Limb (tissue), 2 donors: ENCODE measurements at regions not wholly inside any gene's neighbourhood (a gene's known extent, or its start where the extent isn't known, plus 50 kb on each side); places are given as distances from the start of the nearest gene placed in this dataset.
"Not testable (repeated sequence)": the region's sequence is repeated elsewhere in the genome, so short reads cannot be mapped to it uniquely, and the experiment has no call there.

ENCODE experiments used
- DNase-seq, 2 donors: peaks; one replicate each; pipeline ENCODE4 v3.0.0-alpha.2; 2016; ENCODE audit errors: extremely low spot score in 2 of 2

DNA sequence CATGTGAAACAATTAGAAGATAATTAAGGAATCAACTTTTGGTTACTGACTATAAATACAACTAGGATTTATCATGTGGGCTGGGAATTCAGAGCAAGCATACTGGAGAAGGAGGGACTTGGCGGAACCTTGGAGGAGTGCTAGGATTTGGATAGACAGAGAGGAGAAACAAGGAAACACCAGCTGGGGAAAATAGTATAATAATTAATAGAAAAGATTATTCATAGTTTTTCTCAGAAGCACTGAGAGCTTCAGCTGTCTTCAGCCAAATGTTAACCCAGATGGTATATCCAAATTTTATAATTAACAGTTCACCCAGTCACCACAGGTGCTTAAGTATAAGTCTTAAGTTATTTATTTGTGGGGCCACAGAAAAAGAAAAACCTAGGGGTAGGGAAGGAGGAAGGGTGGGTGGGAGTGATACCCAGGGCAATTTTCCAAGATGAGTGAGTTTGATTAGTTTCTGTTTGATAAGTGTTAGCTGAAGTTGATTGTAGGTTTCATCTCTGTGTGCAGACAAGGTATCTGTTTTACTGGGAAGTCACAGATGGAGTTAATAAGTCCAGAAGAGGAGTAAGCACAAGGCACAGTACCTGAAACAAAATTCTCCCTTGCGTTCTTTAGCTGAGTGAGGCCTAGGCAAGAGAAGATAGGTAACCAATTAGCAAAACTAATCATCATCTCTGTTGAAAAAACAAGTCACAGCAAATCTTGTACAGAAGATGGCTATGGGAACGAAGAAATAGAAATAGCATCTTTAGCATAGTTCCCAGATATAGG, 175.5 kb downstream of the TFAP2B start:
- DNase-seq: no peak

DNA sequence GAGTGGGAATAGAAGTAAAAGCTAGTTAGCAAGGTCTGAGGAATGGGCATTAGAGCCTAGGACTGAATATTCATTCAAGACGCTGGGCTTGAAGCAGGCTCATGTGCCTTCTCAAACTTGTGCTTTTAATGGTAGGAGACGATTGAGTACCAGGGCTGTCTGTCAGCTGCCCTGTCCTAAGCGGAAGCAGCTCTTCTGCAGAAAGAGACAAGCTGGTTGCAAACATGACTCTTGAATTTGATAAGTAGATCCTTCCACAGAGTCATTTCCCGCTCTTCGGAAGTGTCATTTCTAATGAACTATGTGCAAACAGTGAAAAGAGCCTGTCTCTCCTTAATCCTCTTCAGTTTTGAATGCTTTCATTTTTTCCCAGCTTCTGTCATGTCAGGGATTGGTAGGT, 176.4 kb downstream of the TFAP2B start:
- DNase-seq: no peak

DNA sequence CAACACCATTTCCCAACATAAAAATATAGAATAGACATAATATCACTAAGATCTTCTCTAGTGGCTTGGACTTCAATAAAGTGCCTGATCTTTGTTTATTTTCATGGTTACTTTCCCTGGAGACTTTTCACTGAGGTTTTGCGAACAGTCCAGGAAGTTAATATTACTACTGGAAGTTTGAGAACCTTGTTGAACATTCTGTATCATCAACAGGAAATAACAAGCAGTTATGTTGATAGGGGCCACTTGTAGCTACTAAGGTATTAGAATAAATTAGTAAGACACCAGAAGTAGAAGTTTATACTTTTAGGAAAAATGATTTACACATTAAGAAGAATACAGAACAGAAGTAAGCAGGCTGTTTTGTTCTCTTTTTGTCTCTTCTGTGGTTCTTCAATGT, 180.2 kb downstream of the TFAP2B start:
- DNase-seq: no peak

DNA sequence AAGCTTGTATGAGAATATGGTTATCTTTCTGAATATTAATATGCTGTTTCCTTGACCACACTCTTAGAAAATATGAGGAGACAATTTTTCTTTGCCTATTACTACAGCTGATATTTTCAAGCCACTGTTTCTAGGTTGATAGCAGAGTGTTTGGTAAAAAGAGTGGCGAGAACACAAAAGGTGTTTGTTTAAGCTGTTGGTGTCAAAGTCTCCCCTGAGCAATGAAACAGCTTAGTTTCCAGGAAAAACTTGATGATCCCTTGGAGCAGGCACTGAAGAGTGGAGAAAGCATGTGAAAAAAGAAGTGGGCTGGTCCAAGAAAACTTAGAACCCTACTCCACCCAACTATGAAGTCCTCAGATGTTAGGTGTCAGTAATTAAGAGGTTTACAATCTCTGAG, 182.7 kb downstream of the TFAP2B start:
- DNase-seq: no peak

DNA sequence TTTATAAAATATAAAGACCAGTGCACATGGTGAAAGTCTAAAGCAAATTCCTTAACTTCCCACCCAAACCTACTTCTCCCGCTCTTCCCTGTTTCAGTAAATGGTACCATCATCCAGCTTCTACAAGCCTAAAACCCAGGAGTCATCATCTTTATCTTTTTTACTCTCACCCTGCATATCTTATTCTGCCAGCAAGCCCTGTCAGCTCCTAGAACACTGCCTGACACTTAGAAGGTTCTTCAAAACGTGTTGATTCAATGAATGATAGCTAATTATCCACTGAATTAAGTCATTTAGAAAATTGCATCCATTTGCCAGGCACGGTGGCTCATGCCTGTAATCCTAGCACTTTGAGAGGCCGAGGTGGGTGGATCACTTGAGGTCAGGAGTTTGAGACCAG, 185.7 kb downstream of the TFAP2B start:
- no peak for DNase-seq

DNA sequence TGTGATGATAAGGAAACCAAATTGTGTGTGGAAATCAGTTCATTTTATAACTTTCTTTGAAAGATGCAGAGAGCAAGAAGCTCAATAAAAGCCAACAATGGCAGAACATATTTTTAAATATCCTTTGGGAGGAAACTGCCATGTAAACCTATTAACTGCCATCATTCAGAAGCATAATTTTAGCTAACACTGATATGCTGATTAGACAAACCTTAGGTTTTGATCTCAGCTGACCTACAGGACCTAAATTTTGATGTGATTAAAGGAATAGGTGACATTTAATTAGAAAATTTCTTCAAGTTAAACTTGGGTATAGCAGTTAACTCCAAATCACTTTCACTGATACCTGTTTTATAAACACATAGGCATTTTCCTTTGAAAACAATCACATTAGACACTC, 187.1 kb downstream of the TFAP2B start:
- DNase-seq: no peak

DNA sequence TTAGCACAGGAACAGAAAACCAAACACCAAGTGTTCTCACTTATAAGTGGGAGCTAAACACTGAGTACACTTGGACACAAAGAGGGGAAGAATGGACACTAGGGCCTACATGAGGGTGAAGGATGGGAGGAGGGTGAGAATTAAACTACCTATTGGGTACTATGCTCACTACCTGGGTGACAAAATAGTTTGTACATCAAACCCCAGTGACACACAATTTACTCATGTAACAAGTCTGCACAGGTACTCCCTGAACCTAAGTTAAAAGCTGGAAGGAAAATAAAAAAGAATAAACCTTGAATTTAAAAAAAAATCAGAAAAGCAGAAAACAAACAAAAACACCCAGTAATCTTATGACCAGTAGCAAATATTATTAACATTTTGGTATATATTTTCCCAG, 188.6 kb downstream of the TFAP2B start:
- no peak for DNase-seq

DNA sequence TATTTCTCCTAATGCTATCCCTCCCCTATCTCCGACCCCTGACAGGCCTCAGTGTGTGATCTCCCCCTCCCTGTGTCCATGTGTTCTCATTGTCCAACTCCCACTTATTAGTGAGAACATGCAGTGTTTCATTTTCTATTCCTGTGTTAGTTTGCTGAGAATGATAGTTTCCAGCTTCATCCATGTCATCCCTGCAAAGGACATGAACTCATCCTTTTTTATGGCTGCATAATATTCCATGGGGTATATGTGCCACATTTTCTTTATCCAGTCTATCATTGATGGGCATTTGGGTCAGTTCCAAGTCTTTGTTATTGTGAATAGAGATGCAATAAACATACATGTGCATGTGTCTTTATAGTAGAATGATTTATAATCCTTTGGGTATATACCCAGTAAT, 190.0 kb downstream of the TFAP2B start:
- DNase-seq: not testable (repeated sequence)

DNA sequence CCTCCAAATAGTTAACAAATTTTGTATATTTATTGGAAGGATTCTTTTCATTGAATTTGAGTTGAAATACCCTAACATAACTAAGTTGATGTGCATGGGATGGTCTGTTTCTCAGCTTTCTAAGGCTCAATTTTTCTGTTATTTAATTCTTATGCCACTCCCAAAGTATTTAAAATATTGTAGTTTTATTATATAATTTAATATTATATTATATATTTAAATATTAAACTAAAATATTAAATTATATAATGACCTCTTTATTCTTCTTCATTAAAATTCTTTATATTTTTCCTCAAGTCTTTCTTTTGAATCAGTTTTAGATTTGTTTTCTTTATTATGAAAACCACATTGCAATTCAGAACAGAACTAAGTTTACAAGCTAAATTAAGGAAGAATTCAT, 194.7 kb downstream of the TFAP2B start:
- no peak for DNase-seq

DNA sequence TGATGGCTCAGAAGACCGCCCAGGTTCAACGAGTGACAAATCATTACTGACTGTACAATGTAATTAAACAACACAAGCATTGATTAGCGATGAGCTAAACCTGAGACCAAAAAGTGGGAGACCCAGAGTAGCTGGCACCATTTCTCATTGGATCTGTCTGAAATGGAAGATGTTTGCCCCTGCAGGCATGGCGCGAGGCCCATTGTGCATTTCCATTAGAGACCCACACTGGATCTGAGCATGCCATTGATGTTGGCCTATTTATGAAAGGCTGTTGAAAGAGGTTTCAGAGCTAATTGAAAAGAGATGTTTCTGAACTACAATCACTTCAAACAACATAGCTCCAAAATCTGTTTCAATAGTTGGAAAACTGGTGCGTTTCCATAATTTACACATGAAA, 196.7 kb downstream of the TFAP2B start:
- DNase-seq: no peak

DNA sequence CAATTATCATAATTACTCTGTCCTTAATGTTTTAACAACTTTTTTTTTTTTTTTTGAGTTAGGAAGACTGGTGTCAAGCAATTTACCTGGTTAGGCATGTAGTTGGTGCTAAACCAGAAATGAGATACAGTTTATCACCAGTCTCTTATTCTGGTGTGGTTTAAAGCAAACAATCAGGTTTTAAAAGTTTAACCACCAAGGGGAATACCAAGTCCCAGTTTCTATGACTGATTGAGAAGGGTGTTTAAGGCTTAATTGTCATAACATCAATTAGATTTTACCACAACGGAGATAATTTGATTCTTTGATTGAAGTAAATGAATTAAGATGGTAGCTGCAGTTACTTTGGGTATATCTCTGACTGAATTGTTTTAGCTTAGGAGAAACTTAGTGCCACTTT, 197.8 kb downstream of the TFAP2B start:
- DNase-seq: no peak

DNA sequence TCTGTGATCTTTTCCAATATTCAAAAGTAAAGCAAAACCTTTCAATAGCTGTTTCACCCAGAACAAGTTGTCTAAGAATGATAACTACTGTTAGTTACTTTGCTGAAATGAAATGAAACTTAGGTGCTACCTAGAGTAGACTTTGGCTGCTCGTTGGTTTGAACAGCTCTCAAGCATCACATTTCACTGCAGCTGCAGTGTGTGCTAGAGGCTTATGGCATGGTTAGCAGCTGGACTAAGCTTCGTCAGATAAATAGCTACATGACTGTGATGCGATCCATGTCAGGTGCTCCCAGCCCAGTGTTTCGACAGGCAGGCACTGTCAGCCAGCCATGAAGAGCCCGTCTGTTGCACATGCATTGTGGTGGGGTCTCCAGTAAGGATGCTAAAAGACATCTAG, 201.1 kb downstream of the TFAP2B start:
- no peak for DNase-seq

DNA sequence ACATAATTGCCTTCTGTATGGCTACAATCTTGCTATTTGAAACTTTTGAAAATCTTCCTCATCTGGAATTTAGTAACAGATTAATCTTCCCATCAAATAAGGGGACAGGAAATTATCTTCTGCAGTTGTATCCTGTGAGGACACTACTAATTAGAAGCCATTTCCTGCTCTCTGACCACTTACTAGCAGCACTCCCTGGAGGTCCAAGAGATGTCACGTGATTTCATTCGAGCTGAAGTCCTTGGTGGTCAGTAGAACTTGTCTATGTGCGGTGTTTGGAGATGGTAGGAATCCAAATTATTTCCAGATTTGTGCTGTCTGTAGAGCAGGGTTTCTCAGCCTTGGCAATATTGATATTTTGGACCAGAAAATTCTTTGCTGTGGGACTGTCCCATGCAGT, 202.5 kb downstream of the TFAP2B start:
- no peak for DNase-seq

DNA sequence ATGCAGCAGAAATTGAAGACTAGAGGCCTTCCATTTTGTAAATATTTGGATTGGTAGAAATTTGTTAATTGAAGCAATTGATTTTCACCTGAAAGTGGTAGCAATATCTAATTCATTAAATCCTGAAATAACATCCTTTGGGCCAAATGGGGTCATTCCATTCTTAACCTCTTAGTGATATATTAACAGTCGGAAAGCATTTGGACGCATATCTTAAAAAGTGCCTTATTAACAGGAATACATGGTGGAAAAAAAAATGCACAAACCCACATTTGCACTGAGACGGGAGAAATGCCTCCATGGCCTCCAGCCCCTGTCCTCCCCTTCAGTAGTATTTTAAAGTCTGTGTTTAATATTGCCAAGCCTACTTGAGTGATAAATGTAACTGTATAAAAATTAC, 205.5 kb downstream of the TFAP2B start:
- DNase-seq: no peak

DNA sequence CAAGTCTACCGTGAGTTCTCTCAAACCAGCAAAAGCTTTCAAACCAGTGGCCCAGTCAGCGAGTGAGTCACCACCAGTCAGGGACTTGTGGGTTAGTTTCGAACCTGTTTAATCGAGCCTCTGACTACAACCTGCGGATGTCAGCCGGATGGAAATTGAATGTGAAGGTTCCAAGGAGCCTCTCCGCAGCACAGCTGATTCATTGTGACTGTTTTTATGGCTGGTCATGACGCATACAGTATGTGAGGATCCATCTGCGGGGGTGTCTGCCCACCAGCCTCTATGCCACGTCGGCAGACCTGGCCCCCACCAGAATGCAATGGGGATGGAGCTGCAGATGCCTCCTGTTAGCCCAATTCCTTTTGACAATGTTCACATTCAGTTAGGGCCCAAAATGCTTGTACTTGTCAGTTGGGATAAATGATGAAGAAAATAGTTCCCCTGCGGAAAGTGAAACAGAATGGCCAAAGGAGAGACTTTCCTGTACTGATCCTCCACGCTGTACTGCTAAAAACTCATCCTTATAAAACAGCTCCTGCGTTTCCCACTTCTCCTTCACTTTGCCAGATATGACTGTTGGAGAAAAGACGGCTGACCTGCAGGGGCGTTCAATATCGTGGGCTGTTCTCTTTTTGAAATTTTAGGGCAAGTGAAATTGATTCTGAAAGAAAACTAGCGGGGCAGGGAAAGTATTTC, 206.6 kb downstream of the TFAP2B start:
- DNase-seq: no peak

DNA sequence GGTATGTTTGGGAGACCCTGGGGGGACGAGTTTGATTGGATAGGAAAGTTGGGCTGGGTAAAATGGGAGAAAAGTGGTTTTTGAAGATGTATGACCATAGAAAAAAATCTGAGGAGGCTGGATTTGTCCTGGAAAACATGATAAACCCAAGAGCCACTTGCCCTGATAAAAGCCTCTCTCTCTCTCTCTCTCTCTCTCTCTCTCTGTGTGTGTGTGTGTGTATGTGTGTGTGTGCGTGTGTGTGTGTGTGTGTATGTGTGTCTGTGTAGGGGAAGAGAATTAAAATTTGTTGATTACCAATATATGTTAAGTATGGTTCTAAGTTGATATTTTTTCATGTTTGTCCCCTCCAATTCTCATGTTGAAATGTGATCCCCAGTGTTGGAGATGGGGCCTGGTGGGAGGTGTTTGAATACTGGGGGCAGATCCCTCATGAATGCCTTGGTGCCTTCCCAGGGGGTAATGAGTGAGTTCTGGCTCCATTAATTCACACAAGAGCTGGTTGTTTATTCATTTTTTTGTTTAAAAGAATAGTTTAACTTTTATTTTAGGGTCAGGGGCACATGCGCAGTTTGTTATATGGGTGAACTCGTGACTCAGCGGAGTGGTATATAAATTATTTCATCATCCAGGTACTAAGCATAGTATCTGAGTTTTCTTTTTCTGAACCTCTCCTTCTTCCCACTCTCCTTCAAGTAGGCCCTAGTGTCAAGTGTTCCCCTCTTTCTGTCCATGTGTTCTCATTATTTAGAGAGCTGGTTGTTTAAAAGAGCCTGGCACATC, 208.8 kb downstream of the TFAP2B start:
- DNase-seq: no peak

DNA sequence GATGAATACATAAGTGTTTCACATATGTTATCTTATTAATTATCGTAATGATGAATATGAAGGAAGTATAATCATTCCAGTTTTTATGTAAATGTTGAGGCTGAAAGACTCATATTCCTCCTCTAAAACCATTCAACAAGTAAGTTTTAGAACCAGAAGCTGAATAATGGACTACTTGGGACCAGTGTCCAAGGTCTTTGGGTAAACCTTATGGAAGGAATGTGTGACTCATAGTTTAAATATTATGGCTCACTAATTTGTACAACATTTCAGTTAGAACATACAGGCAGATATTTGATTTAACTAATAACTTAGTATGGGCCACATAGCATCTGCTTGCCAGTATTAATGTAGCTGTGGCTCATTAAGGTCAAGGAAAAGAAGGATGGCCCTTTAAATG, 209.6 kb downstream of the TFAP2B start:
- DNase-seq: no peak

DNA sequence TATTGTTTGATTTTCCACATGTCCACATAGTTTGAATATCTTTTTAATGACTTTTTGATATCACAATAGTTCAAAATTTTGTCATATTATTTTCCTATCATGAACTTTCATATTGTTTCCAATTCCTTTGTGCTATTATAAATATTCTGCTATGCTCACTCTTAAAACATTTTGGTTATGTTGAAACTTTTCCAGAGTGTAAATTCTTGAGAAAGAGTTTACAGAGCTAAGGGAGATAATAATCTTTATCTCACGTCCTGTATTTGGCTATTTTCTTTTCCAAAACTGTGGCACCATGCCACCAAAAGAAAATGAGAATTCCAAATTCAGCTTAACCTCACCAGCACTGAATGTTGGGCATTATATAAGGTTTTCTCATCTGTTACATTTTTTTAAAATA, 210.9 kb downstream of the TFAP2B start:
- DNase-seq: no peak

DNA sequence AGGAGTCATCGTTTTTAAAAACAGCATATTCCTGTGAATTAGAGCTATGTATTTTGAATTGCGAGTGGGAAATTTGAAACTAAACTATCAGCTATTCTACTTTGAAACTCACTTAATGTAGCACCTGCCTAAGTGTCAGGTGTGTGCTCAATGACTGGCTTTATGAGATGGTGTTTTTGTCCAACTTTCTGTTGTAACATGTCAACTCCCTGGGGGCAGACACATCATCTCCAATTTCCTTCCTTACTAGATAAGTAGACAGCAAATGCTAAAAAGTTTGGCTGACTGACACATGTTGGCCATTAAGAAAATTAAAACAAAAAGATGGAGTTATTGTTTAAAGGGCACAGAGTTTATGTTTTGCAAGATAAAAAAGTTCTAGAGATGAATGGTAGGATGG, 226.9 kb downstream of the TFAP2B start:
- DNase-seq: no peak

DNA sequence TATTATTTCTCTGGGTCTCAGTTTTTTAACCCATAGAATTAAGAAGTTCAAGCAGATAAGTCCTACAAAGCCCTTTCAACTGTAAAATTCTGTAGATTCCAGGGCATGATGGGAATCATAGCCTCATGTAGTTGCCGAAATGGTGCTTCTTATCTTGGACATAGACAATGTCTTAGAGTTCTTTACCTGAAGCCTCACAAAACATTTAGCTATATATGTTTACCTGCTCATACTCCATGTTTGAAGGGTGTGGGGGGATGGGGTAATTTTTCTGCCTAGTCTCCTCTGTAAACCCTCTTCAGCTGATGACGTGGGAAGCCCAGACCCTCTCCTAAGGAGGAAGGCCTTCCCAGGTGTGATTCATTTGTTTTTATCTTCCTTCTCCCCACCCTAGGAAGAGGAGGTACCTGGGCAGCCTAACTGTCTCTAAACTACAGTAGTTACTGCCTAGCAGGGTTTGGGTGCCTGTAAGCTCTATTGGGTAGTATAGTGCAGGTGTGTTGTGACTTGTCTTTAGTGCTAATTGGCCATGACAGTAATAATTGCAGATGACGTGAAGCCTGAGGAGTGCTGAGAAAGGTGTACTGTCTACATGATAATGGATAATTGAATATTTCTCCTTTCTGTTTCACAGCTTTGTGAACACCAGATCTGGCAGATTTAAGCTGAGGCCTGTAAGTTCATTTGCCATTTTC, 230.8 kb downstream of the TFAP2B start:
- no peak for DNase-seq

DNA sequence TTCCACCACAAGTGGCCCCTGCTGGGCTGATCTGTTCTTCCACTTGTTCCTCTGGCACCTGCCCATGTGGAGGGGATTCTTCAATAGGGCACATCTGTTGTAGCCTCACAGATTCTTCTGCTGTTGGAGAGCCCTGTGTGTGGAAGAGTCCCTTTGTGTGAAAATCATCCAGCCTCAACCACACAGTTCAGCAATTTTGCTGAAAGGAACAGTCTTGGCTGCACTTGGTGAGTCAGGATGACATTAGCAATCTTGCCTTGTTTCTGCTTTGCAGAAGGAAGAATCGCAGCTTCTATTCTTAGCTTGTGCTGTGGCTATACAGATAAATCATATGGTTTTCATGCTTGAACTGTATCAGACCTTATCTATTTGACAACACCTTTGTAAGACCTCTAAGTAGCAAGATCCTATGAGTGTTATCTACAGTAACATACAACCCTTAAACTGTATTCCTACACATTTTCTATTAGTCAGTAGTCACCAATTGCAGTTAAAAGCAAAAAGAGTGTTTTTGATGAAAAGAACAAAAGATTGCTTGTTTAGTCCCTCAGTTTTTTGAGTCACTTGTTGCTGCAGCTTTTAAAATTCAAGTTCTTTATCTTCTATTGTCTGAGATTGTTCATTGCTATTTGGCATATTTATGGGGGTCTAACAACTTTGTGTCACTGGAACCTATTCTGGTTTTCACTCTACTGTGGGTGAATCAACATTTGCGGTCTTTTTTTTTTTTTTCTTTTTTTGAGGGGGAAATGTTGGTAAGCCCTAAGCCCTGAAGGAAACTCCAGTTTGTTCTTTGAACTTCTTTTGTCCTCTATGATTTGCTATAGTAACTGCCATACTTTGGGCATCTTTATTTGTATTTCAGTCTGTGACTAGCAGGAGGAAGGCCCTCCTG, 231.6 kb downstream of the TFAP2B start:
- no peak for DNase-seq
